ENCODE measurements at regions not wholly inside any gene's neighbourhood (a gene's known extent, or its start where the extent isn't known, plus 50 kb on each side); places are given as distances from the start of the nearest gene placed in this dataset.
"Not testable (repeated sequence)": the region's sequence is repeated elsewhere in the genome, so short reads cannot be mapped to it uniquely, and the experiment has no call there.

- intact Hi-C loops (cut with DNase I; ENCODE audit: low total_unique reads) = no loop called here
- DNase-seq (ENCODE audit: low spot score in 2 of 2) = no peak
- WGBS, 2 donors = 80 to 86% methylated on average over 2 of the region's 2 CpGs
- no peak overlapping the region for H3K4me3 ChIP-seq (ENCODE audit: low read depth, poor library complexity, severe bottlenecking)
- TF ChIP-seq CTCF (IDR thresholded peaks at IDR 0.05) (no peak), POLR2A (IDR thresholded peaks at IDR 0.05) (no peak)
Observed at GRCh38 chr7:96558530-96558929, 151.1 kb downstream of the SEM1 start.

- WGBS, 2 donors = 97% methylated on average over 9 of the region's 9 CpGs
- TF ChIP-seq POLR2A (IDR thresholded peaks at IDR 0.05) (no peak), CTCF (IDR thresholded peaks at IDR 0.05) (no peak)
- H3K4me3 ChIP-seq (ENCODE audit: low read depth, poor library complexity, severe bottlenecking) = no peak overlapping the region
- no peak for DNase-seq (ENCODE audit: low spot score in 2 of 2)
- intact Hi-C loops (cut with DNase I; ENCODE audit: low total_unique reads) = no loop called here
Observed at GRCh38 chr7:96558093-96558492, 151.6 kb downstream of the SEM1 start.

GRCh38 chr7:96557598-96557997, 152.0 kb downstream of the SEM1 start:
- intact Hi-C loops (cut with DNase I; ENCODE audit: low total_unique reads); H3K4me3 ChIP-seq (ENCODE audit: low read depth, poor library complexity, severe bottlenecking); DNase-seq (ENCODE audit: low spot score in 2 of 2): not testable (repeated sequence)
- 80 to 83% methylated on average over 11 to 13 of the region's 13 CpGs for WGBS, 2 donors

DNA sequence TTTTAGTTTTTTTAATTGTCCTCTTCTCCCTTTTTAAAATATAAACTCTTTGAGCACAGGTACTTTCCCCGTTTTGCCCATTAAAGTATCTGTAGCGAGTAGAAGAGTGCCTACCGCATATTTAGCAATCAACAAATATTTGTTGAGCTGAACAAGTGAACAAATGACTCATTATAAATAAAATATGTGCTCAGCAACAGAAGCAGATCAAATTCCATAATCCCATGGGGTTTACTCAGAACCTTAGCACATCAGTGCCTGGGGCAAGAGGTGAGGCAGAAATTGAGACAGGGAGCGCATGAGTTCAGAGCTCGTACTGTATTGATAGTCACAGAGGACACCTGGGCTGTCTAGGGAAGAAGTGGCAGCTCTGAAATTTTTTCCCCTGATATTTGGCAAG, 161.0 kb downstream of the SEM1 start:
- WGBS, 2 donors = 74 to 75% methylated on average over 5 of the region's 5 CpGs
- DNase-seq (ENCODE audit: low spot score in 2 of 2) = no peak
- no peak overlapping the region for H3K4me3 ChIP-seq (ENCODE audit: low read depth, poor library complexity, severe bottlenecking)
- no peak for TF ChIP-seq POLR2A (IDR thresholded peaks at IDR 0.05)
- TF ChIP-seq CTCF (IDR thresholded peaks at IDR 0.05) = no peak
- intact Hi-C loops (cut with DNase I; ENCODE audit: low total_unique reads) = no loop called here

GRCh38 chr7:96547371-96547811, 162.3 kb downstream of the SEM1 start:
- DNase-seq (ENCODE audit: low spot score in 2 of 2) = no peak
- intact Hi-C loops (cut with DNase I; ENCODE audit: low total_unique reads) = no loop called here
- H3K4me3 ChIP-seq (ENCODE audit: low read depth, poor library complexity, severe bottlenecking) = no peak overlapping the region
- TF ChIP-seq CTCF (IDR thresholded peaks at IDR 0.05) (no peak), POLR2A (IDR thresholded peaks at IDR 0.05) (no peak)
- 24 to 40% methylated on average over 3 of the region's 3 CpGs for WGBS, 2 donors

- WGBS, 2 donors = 57 to 72% methylated on average over 2 of the region's 2 CpGs
- TF ChIP-seq POLR2A (IDR thresholded peaks at IDR 0.05) = no peak
- TF ChIP-seq CTCF (IDR thresholded peaks at IDR 0.05) = no peak
- no peak overlapping the region for H3K4me3 ChIP-seq (ENCODE audit: low read depth, poor library complexity, severe bottlenecking)
- intact Hi-C loops (cut with DNase I; ENCODE audit: low total_unique reads) = no loop called here
- no peak for DNase-seq (ENCODE audit: low spot score in 2 of 2)
Observed at GRCh38 chr7:96546426-96546825, 163.2 kb downstream of the SEM1 start.

Measured in lower leg skin (tissue), 4 donors.